ENCODE measurements at regions not wholly inside any gene's neighbourhood (a gene's known extent, or its start where the extent isn't known, plus 50 kb on each side); places are given as distances from the start of the nearest gene placed in this dataset.
A peak's percentile ranks its signal among the peaks of the same experiment; 100 is the strongest.

DNA sequence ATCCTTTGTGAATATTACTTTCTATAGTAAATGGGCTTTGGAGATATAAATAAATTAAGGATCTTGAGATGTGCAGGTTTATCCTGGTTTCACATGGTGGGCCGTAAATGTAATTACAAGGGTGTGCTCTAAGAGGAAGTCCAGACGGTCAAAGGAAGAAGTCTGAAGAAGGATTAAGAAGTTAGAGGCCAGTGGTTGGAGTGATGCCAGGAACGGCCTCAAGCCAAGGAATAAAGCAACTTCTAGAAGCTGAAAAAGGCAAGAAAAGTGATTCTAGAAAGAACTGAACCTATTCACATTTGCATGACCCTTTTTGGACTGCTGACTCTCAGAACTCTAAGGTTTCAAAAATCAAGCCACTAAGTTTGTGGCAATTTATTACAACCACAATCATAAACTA lies 981.3 kb upstream of the ALCAM start:
- H3K4me1 ChIP-seq: no peaks in the 10 kb centered on the region
- H3K4me3 ChIP-seq: no peak overlapping the region
- no peaks in the 10 kb centered on the region for H3K36me3 ChIP-seq
- no peaks in the 10 kb centered on the region for H3K9me3 ChIP-seq
- H3K27me3 ChIP-seq: no peaks in the 10 kb centered on the region
- no peak overlapping the region for H3K27ac ChIP-seq
- no peak for TF ChIP-seq CTCF (IDR thresholded peaks at IDR 0.05)
- intact Hi-C loops (cut with DNase I): no loop called here
- no peak for DNase-seq (ENCODE audit: low spot score in 2 of 2)

DNA sequence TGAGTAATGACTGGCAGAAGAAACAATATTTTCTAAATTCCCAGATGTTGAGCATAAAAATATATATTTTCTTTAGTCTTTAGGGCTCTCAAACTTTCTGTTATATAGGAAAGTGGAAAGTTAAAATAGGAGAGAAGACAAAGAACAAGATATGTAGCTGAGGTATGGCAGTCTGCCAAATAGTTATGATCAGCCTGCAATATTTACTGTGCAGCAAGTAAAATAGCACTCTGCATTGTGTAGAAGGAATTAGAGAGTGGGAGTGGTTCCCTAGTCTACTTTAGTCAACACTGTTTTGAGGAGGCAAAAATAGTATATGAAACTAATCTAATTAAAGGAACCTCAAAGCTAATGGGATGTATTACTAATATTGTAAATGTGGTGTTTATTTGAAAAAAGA lies 978.1 kb upstream of the ALCAM start:
- Histone ChIP-seq H3K36me3 (no peaks in the 10 kb centered on the region), H3K27ac (no peak overlapping the region), H3K4me3 (no peak overlapping the region), H3K4me1 (no peaks in the 10 kb centered on the region), H3K9me3 (no peaks in the 10 kb centered on the region), H3K27me3 (no peaks in the 10 kb centered on the region)
- DNase-seq (ENCODE audit: low spot score in 2 of 2): no peak
- intact Hi-C loops (cut with DNase I): no loop called here
- TF ChIP-seq CTCF (IDR thresholded peaks at IDR 0.05): no peak

GRCh38 chr3:104392327-104392726 lies 974.4 kb upstream of the ALCAM start:
- no peak for TF ChIP-seq CTCF (IDR thresholded peaks at IDR 0.05)
- Histone ChIP-seq H3K9me3 (no peaks in the 10 kb centered on the region), H3K4me1 (peaks cover 0 to 10% of the 10 kb centered on the region in 2 donors), H3K27me3 (no peaks in the 10 kb centered on the region), H3K36me3 (no peaks in the 10 kb centered on the region), H3K27ac (no peak overlapping the region), H3K4me3 (no peak overlapping the region)
- intact Hi-C loops (cut with DNase I): no loop called here
- no peak for DNase-seq (ENCODE audit: low spot score in 2 of 2)

DNA sequence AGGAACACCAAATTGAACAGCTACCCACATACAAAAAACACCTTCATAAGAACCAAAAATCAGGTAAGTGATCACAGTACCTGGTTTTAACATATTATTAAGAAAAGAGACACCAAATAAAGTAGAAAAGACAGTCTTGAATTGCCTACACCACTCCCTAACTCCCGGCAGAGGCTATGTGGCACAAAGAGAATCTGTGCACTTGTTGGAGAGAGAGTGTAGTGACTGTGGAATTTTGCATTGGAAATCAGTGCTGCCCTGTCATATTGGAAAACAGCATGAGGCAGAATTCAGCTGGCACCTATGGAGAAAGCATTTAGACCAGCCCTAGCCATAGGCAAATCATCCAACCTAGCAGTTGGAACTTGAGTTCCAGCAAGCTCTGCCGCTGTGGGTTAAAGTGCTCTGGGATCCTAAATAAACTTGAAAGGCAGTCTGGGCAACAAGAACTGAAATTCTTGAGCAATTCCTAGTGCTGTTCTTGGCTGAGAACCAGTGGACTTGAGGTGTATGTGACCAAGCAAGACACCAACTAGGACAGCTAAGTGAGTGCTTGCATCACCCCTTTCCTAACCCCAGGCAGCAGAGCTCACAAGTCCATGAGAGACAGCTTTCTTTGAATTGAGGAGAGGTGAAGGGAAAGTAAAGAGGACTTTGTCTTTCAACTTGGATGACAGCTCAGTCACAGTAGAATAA lies 969.6 kb upstream of the ALCAM start:
- peak in 1 of 2 donors; percentile 69 for DNase-seq (ENCODE audit: low spot score in 2 of 2)
- intact Hi-C loops (cut with DNase I): no loop called here

DNA sequence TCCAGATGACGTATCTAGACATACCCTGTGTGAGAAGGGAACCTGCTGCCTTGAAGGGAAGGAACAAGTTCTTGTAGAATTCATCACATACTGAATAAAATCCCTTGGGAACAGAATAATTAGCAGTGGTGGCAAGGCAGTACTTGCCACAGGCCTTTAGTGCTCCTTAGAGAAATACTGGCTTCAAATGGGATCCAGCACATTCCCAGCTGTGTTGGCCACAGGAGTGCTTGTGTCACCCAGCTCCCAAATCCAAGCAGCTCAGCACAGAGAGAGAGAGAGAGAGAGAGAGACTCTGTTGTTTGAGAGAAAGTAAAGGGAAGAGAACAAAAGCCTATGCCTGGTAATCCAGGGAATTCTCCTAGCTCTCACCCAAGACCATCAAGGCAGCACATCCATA lies 969.0 kb upstream of the ALCAM start:
- TF ChIP-seq CTCF (IDR thresholded peaks at IDR 0.05): no peak
- Histone ChIP-seq H3K4me3 (no peak overlapping the region), H3K27ac (peak overlapping the region; percentile 64 to 67), H3K9me3 (no peaks in the 10 kb centered on the region), H3K36me3 (no peaks in the 10 kb centered on the region), H3K27me3 (no peaks in the 10 kb centered on the region), H3K4me1 (peaks cover 0 to 10% of the 10 kb centered on the region in 2 donors)
- intact Hi-C loops (cut with DNase I): no loop called here
- DNase-seq (ENCODE audit: low spot score in 2 of 2): no peak

More for the DNA sequence above, 969.6 kb upstream of the ALCAM start:
- Histone ChIP-seq H3K36me3 (no peaks in the 10 kb centered on the region), H3K27ac (peak overlapping the region; percentile 64 to 67), H3K9me3 (no peaks in the 10 kb centered on the region), H3K4me3 (no peak overlapping the region), H3K27me3 (no peaks in the 10 kb centered on the region), H3K4me1 (peaks cover 0 to 10% of the 10 kb centered on the region in 2 donors)
- no peak for TF ChIP-seq CTCF (IDR thresholded peaks at IDR 0.05)

- intact Hi-C loops (cut with DNase I): no loop called here
- H3K36me3 ChIP-seq: no peaks in the 10 kb centered on the region
Measured at GRCh38 chr3:104402902-104403301, 963.8 kb upstream of the ALCAM start.

More at GRCh38 chr3:104402902-104403301, 963.8 kb upstream of the ALCAM start:
- no peak for DNase-seq (ENCODE audit: low spot score in 2 of 2)
- TF ChIP-seq CTCF (IDR thresholded peaks at IDR 0.05): no peak
- H3K27me3 ChIP-seq: no peaks in the 10 kb centered on the region
- H3K27ac ChIP-seq: no peak overlapping the region
- no peaks in the 10 kb centered on the region for H3K4me1 ChIP-seq
- no peak overlapping the region for H3K4me3 ChIP-seq
- no peaks in the 10 kb centered on the region for H3K9me3 ChIP-seq

Measured in ascending aorta (tissue), 2 donors.